Activated CD4-positive, alpha-beta T cell treated with anti-CD3 and anti-CD28 coated beads, Interleukin-2, Interleukin-4, amounts not matched to agents 100 ng/mL and 50 ng/mL, durations not matched to agents 16 hours and 8 hours (primary cell): ENCODE measurements at regions not wholly inside any gene's neighbourhood (a gene's known extent, or its start where the extent isn't known, plus 50 kb on each side); places are given as distances from the start of the nearest gene placed in this dataset.

Experiments used
- DNase-seq: peaks from one replicate; pipeline ENCODE4 v3.0.0-alpha.2; 2020; ENCODE audit warnings: low spot score

GRCh38 chr3:25292595-25292994 lies 135.5 kb upstream of the RARB start:
- DNase-seq, result no peak

GRCh38 chr3:25293736-25294135 lies 134.3 kb upstream of the RARB start:
- no peak for DNase-seq

- DNase-seq, result no peak
These were observed 133.8 kb upstream of the RARB start for GRCh38 chr3:25294169-25294805.

GRCh38 chr3:25297667-25298585 lies 130.1 kb upstream of the RARB start:
- no peak for DNase-seq

- no peak for DNase-seq
These were observed 127.9 kb upstream of the RARB start for GRCh38 chr3:25300141-25300540.

- no peak for DNase-seq
These were observed 123.1 kb upstream of the RARB start for GRCh38 chr3:25304916-25305315.

- DNase-seq, result no peak
These were observed 122.0 kb upstream of the RARB start for GRCh38 chr3:25306066-25306465.

GRCh38 chr3:25306705-25307104 lies 121.4 kb upstream of the RARB start:
- DNase-seq, result no peak

GRCh38 chr3:25313286-25313685 lies 114.8 kb upstream of the RARB start:
- no peak for DNase-seq

- DNase-seq, result no peak
These were observed 103.0 kb upstream of the RARB start for GRCh38 chr3:25324954-25325655.

GRCh38 chr3:25335356-25335755 lies 92.7 kb upstream of the RARB start:
- DNase-seq, result no peak

- no peak for DNase-seq
These were observed 89.8 kb upstream of the RARB start for GRCh38 chr3:25338158-25338725.

GRCh38 chr3:25339225-25339624 lies 88.8 kb upstream of the RARB start:
- no peak for DNase-seq

- no peak for DNase-seq
These were observed 83.4 kb upstream of the RARB start for GRCh38 chr3:25344670-25345069.

- DNase-seq, result no peak
These were observed 79.0 kb upstream of the RARB start for GRCh38 chr3:25349095-25349494.

GRCh38 chr3:25349828-25350724 lies 78.0 kb upstream of the RARB start:
- no peak for DNase-seq

- DNase-seq, result no peak
These were observed 77.3 kb upstream of the RARB start for GRCh38 chr3:25350725-25351114.

- DNase-seq, result no peak
These were observed 74.0 kb upstream of the RARB start for GRCh38 chr3:25354071-25354470.

GRCh38 chr3:25355034-25355885 lies 72.8 kb upstream of the RARB start:
- no peak for DNase-seq

GRCh38 chr3:25355998-25356397 lies 72.1 kb upstream of the RARB start:
- no peak for DNase-seq

GRCh38 chr3:25362118-25362517 lies 65.9 kb upstream of the RARB start:
- no peak for DNase-seq
